Pancreas (tissue), 10 donors: ENCODE measurements at regions not wholly inside any gene's neighbourhood (a gene's known extent, or its start where the extent isn't known, plus 50 kb on each side); places are given as distances from the start of the nearest gene placed in this dataset.

Experiments used
- ATAC-seq, 4 donors: fragments of 200-7000 bp; cut with Tn5 transposase; one replicate each; pipeline versions ENCODE4 v1.8.0 to v1.9.1; 2020; ENCODE audit warnings: mild to moderate bottlenecking in 4 of 4, moderate library complexity in 4 of 4
- DNase-seq, 6 donors: peaks; one replicate each; pipeline ENCODE4 v3.0.0-alpha.2; 2020
- FAIRE-seq: peaks from 2 replicates; lab custom pipeline; 2012; peaks lifted over from hg19 to GRCh38; lab: Jason Lieb, UNC
- H3K27ac ChIP-seq, 4 donors: fragments of 200-600 bp; sonication (generic); 1 replicate in 3 of 4; 2 replicates in 1 of 4; pipeline versions ENCODE4 v1.5.0 to v1.8.0; 2020
- H3K27me3 ChIP-seq, 4 donors: fragments of 200-600 bp; one replicate each; pipeline ENCODE4 v1.8.0; 2021
- H3K36me3 ChIP-seq, 3 donors: fragments of 200-600 bp; sonication (generic) in 1 of 3; one replicate each; pipeline versions ENCODE4 v1.5.0 to v1.8.0; 2020 to 2021
- H3K4me1 ChIP-seq, 3 donors: fragments of 200-600 bp; one replicate each; pipeline ENCODE4 v1.8.0; 2021
- H3K4me3 ChIP-seq, 4 donors: fragments of 200-600 bp; sonication (generic) in 2 of 4; one replicate each; pipeline versions ENCODE4 v1.5.0 to v1.8.0; 2020 to 2021
- H3K9me3 ChIP-seq, 4 donors: fragments of 200-600 bp; one replicate each; pipeline ENCODE4 v1.8.0; 2021
- WGBS, 2 donors: extraction: QIAGEN DNeasy Blood & Tissue Kit; methylation state at CpG; one replicate each; pipeline ENCODE4 v1.1.7; 2013; 5-methylcytosine and 5-hydroxymethylcytosine counted together
- intact Hi-C, 3 donors: fragments of 100-400 bp; cut with DNase I; formaldehyde crosslinking; loops; one replicate each; pipeline versions ENCODE4 v1.11.1 to v1.14.2; 2022
- TF ChIP-seq, protein P1 (sequence below), 4 donors: fragments of 200-600 bp; sonication (generic) in 3 of 4; IDR thresholded peaks; one replicate each; pipeline versions ENCODE4 v1.5.0 to v1.8.0; 2021; ENCODE audit warnings: antibody characterized with exemption in 4 of 4
- donor health status: healthy with polysubstance abuse.
- donor health status: DM: no; HTN: no; CAD: no; lungs with moderate emphysema.
- donor health status: DM: no; HTN: no; CAD: no.
- donor health status: control.
- donor health status: control.
- donor health status: Bipolar disorder and iron deficiency.
- donor health status: DM: yes; HTN: yes; CAD: no.
- donor health status: DM: no; HTN: no; CAD: no.
- donor health status: DM: no; HTN: no; CAD: no.
- donor health status: DM: yes; HTN: yes; CAD: no.

DNA sequence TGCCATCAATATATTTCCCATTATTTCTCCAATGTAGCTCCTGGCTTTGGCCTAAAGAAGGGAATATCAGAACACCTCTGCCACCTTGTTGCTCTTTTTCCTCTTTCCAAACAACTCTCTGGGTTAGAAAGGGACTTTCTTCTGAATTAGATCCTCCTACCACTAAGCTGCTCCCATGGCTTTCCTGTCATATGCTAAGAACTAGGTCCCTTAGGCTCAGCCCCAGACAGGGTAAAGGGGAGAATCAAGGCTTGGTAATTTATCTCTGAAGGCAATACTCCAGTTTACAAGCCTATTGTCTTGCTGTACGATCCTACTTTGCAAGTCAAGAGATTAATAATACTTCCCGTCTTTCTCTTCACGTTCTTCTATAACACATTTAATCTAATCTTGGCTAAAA lies 373.2 kb upstream of the DAB1 start:
- Histone ChIP-seq H3K4me3 (no peak overlapping the region), H3K9me3 (no peaks in the 10 kb centered on the region), H3K27me3 (no peaks in the 10 kb centered on the region), H3K4me1 (no peaks in the 10 kb centered on the region), H3K36me3 (no peaks in the 10 kb centered on the region), H3K27ac (no peak overlapping the region)
- TF ChIP-seq, protein P1, sequence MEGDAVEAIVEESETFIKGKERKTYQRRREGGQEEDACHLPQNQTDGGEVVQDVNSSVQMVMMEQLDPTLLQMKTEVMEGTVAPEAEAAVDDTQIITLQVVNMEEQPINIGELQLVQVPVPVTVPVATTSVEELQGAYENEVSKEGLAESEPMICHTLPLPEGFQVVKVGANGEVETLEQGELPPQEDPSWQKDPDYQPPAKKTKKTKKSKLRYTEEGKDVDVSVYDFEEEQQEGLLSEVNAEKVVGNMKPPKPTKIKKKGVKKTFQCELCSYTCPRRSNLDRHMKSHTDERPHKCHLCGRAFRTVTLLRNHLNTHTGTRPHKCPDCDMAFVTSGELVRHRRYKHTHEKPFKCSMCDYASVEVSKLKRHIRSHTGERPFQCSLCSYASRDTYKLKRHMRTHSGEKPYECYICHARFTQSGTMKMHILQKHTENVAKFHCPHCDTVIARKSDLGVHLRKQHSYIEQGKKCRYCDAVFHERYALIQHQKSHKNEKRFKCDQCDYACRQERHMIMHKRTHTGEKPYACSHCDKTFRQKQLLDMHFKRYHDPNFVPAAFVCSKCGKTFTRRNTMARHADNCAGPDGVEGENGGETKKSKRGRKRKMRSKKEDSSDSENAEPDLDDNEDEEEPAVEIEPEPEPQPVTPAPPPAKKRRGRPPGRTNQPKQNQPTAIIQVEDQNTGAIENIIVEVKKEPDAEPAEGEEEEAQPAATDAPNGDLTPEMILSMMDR (IDR thresholded peaks at IDR 0.05): no peak
- DNase-seq: no peak
- ATAC-seq: no peak
- WGBS, 2 donors: 53 to 64% methylated on average over 3 of the region's 3 CpGs
- FAIRE-seq: no peak
- intact Hi-C loops: no loop called here

DNA sequence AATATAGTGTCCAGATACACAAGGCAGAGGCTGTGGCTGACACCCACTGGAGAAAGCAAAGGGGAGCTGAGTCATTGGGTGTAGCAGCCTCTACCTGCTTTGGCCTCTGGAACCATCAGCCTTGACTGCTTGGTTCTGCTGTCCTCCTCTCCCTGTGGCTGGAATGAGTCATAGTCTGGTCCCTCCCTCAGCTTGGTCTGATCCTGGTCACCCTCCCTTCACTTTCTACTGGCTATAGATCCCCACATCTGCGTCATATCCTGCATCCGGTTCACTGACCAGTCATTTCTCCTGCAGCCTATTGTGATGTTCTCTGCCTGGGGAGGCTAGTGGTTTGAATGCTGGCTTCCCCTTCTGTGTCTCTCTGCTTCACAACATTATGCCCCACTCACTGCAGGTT lies 372.8 kb upstream of the DAB1 start:
- no peaks in the 10 kb centered on the region for H3K9me3 ChIP-seq
- no peak overlapping the region for H3K4me3 ChIP-seq
- no peaks in the 10 kb centered on the region for H3K36me3 ChIP-seq
- H3K4me1 ChIP-seq: no peaks in the 10 kb centered on the region
- FAIRE-seq (no peak), ATAC-seq (no peak), DNase-seq (no peak)
- intact Hi-C loops: no loop called here
- TF ChIP-seq, protein P1 (IDR thresholded peaks at IDR 0.05): no peak
- 85 to 92% methylated on average over 2 of the region's 2 CpGs for WGBS, 2 donors
- no peaks in the 10 kb centered on the region for H3K27me3 ChIP-seq
- H3K27ac ChIP-seq: no peak overlapping the region

DNA sequence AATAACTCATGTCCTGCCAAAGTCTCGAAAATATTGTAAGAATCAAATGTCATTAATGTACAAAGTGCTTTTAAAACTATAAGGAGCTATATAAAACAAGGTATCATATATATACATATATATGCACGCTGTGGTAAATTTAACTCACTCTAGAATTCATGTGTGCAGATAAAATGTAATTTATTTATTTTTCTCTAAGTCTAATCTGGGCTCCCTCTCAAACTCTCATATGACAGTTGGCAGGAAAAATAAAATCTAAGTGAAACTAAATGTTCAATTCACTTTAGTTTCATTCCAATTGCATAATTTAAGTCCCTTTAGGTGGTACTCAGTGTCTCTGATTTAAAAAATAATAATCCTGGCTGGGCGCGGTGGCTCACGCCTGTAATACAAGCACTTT lies 372.0 kb upstream of the DAB1 start:
- H3K4me1 ChIP-seq: no peaks in the 10 kb centered on the region
- intact Hi-C loops: no loop called here
- no peak for FAIRE-seq
- no peaks in the 10 kb centered on the region for H3K27me3 ChIP-seq
- no peak for ATAC-seq
- 74 to 85% methylated on average over 5 of the region's 5 CpGs for WGBS, 2 donors
- no peak overlapping the region for H3K27ac ChIP-seq
- DNase-seq: no peak
- no peaks in the 10 kb centered on the region for H3K36me3 ChIP-seq
- H3K9me3 ChIP-seq: no peaks in the 10 kb centered on the region
- no peak overlapping the region for H3K4me3 ChIP-seq
- TF ChIP-seq, protein P1 (IDR thresholded peaks at IDR 0.05): no peak

DNA sequence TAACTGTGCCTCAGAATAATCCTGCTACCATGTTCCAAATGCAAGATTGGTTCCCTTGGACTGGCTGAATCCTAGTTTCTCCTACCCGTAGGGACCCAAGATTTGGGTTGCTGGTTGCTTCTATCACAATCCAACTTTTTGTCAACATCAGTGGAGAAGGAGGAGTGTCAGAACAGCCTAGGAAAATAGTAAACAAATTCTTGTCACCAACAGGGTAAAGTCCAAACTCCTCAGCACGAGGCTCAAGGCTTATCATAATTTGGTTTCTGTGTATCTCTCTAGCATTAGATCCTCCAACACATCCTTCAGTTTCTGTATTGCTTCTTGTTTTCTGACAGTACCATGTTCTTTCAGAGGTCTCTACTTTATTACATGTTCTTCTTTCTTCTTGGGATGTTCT lies 370.2 kb upstream of the DAB1 start:
- Histone ChIP-seq H3K27me3 (no peaks in the 10 kb centered on the region), H3K4me1 (no peaks in the 10 kb centered on the region), H3K4me3 (no peak overlapping the region), H3K27ac (no peak overlapping the region), H3K9me3 (no peaks in the 10 kb centered on the region), H3K36me3 (no peaks in the 10 kb centered on the region)
- no peak for DNase-seq
- intact Hi-C loops: no loop called here
- TF ChIP-seq, protein P1 (IDR thresholded peaks at IDR 0.05): no peak
- no peak for FAIRE-seq
- no peak for ATAC-seq
- 34 to 46% methylated on average over 2 of the region's 2 CpGs for WGBS, 2 donors

DNA sequence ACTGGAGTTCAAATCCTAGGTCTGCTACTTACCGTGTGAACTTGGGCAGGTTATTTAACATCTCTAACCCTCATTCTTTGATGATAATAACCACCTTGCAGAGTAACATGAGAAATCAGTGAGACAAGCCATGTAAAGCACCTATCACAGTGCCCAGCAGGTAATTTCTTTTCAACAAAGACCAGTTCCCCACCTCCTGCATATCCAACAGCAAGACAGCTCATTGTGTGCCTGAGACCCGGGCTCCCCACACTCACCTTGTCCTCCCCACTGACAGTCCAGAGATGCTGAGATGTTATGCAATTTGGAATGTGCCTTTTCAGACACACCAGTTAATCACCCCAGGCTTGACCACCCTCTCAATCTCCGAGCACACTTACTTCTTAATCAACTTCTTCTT lies 367.6 kb upstream of the DAB1 start:
- Histone ChIP-seq H3K36me3 (no peaks in the 10 kb centered on the region), H3K4me1 (no peaks in the 10 kb centered on the region), H3K4me3 (no peak overlapping the region), H3K9me3 (no peaks in the 10 kb centered on the region), H3K27ac (no peak overlapping the region), H3K27me3 (no peaks in the 10 kb centered on the region)
- DNase-seq: no peak
- WGBS, 2 donors: 44 to 84% methylated on average over 3 of the region's 3 CpGs
- intact Hi-C loops: no loop called here
- ATAC-seq: no peak
- FAIRE-seq: no peak
- TF ChIP-seq, protein P1 (IDR thresholded peaks at IDR 0.05): no peak
